AG04450 (cell line): ENCODE measurements at regions not wholly inside any gene's neighbourhood (a gene's known extent, or its start where the extent isn't known, plus 50 kb on each side); places are given as distances from the start of the nearest gene placed in this dataset.

Experiments
- CTCF ChIA-PET: fragments of 300-600, 350-600 bp; formaldehyde crosslinking; extraction: SDS; loops from one replicate; lab custom pipeline; 2022; ENCODE audit warnings: antibody characterized with exemption, inconsistent platforms; lab: Charles Lee
- POLR2A ChIA-PET: fragments of 350-600 bp; formaldehyde crosslinking; extraction: SDS; loops from one replicate; lab custom pipeline; 2021; ENCODE audit warnings: antibody characterized with exemption, inconsistent platforms; lab: Yijun Ruan, JAX
- DNase-seq: peaks from one replicate; pipeline ENCODE4 v3.0.0-alpha.2; 2011; ENCODE audit warnings: low read depth, low spot score
- H3K27ac ChIP-seq: one replicate; pipeline ENCODE4 v1.5.1; 2012; ENCODE audit warnings: low read depth, low read length, control low read depth
- H3K27me3 ChIP-seq: one replicate; pipeline ENCODE4 v1.6.0; 2012; ENCODE audit warnings: low read length; ENCODE audit not compliant: control insufficient read depth, insufficient read depth
- H3K4me3 ChIP-seq: 2 replicates; pipeline ENCODE4 v1.5.1; 2011; ENCODE audit warnings: mild to moderate bottlenecking, low read depth, low read length, control low read depth
- H3K9me3 ChIP-seq: 2 replicates; pipeline ENCODE4 v1.5.1; 2012; ENCODE audit warnings: low read length; ENCODE audit not compliant: control insufficient read depth, insufficient read depth
- CTCF ChIP-seq: IDR thresholded peaks from 2 replicates; pipeline ENCODE4 v1.5.1; 2011; ENCODE audit warnings: low read depth, low read length, control low read depth, inconsistent platforms

DNA sequence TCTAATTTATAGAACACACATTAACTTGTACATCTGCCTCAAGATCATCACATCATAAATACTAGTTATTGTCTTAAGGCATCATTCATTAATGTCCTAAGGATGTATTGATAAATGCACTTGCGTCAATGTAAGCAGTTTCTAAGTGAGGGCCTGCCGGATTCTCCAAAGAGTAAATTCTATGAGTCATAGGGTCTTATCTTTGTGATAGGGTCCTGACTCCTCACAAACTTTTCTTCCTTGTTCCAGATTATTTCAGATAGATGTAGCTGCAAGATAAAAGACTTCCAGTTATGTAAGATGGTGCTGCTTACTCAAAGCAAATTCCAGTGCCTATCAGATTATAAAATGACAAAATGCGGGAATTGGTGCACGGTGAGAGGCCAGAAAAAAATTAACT lies 315.0 kb upstream of the SLC39A10 start:
- H3K4me3 ChIP-seq = no peak overlapping the region
- no peak for DNase-seq
- no peaks in the 10 kb centered on the region for H3K9me3 ChIP-seq
- ChIA-PET POLR2A (no interaction called here), CTCF (no interaction called here)
- H3K27me3 ChIP-seq = no peaks in the 10 kb centered on the region
- no peak overlapping the region for H3K27ac ChIP-seq
- TF ChIP-seq CTCF = no peak

GRCh38 chr2:195338856-195339255 lies 318.2 kb upstream of the SLC39A10 start:
- H3K27ac ChIP-seq = no peak overlapping the region
- ChIA-PET POLR2A (no interaction called here), CTCF (interaction anchor here (1.3 kb wide), 1 partner anchor 318 kb away, joined by 3 read pairs; the partner anchor contains the start of gene SLC39A10)
- H3K4me3 ChIP-seq = no peak overlapping the region
- H3K27me3 ChIP-seq = no peaks in the 10 kb centered on the region
- H3K9me3 ChIP-seq = no peaks in the 10 kb centered on the region
- no peak for TF ChIP-seq CTCF
- DNase-seq = no peak

- ChIA-PET CTCF (no interaction called here), POLR2A (no interaction called here)
- Histone ChIP-seq H3K27ac (no peak overlapping the region), H3K27me3 (no peaks in the 10 kb centered on the region), H3K9me3 (no peaks in the 10 kb centered on the region), H3K4me3 (no peak overlapping the region)
- no peak for TF ChIP-seq CTCF
- DNase-seq = no peak
These were observed 319.4 kb upstream of the SLC39A10 start for GRCh38 chr2:195337597-195337996.

DNA sequence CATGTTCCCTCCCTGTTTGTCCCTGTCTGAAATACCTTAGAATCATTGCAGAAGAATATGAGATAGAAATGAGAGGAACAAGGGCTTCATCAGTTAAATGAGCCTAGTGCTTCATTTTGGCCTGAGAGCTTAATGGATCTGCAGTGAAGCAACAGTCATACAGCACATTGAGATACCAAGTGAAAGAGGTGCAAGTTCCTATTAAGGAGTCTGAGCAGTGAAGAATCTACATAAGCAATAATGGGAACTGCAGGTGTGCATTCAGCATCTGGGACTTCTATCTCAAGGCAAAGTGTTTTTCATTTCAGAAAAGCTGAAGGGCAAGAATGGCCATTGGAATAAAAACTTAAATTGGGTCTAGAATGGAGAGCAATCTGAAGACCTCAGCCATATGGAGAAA lies 323.2 kb upstream of the SLC39A10 start:
- H3K4me3 ChIP-seq = no peak overlapping the region
- ChIA-PET CTCF (interaction anchor here (1.3 kb wide), 1 partner anchor 326 kb away, joined by 11 read pairs; no protein-coding TSS in a partner anchor), POLR2A (no interaction called here)
- no peaks in the 10 kb centered on the region for H3K27me3 ChIP-seq
- no peaks in the 10 kb centered on the region for H3K9me3 ChIP-seq
- no peak overlapping the region for H3K27ac ChIP-seq
- no peak for TF ChIP-seq CTCF
- no peak for DNase-seq

DNA sequence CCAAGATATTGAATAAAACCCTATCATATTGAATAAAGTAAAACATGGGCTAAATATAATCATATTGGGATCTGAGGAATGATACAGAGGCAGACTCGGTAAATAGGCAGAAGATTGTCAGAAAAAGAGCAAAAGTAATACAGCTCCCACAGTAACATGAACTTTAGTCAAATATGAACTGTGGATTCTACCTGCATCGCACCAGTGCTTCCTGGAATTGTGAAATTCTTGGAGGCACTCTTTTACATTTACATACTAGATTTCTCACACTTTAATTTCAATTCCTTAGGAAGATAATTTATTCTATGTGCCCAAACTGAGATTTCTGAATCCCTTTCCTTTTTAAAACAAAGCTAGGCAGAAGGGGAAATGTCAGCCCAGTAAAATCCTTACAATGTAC lies 325.1 kb upstream of the SLC39A10 start:
- POLR2A ChIA-PET = no interaction called here
- Histone ChIP-seq H3K4me3 (no peak overlapping the region), H3K27ac (no peak overlapping the region), H3K27me3 (no peaks in the 10 kb centered on the region), H3K9me3 (no peaks in the 10 kb centered on the region)
- CTCF ChIA-PET = interaction anchor here (1.7 kb wide), 1 partner anchor 328 kb away, joined by 6 read pairs; no protein-coding TSS in a partner anchor
- DNase-seq = no peak
- TF ChIP-seq CTCF = no peak
